Cardiac fibroblast (primary cell): ENCODE measurements at regions not wholly inside any gene's neighbourhood (a gene's known extent, or its start where the extent isn't known, plus 50 kb on each side); places are given as distances from the start of the nearest gene placed in this dataset.

ENCODE experiments used
- DNase-seq, 2 donors: peaks; one replicate each; pipeline versions ENCODE4 v3.0.0 to v3.0.0-alpha.2; 2010; ENCODE audit warnings: low read depth in 2 of 2
- H3K4me3 ChIP-seq, 2 donors: replicated peaks in 1 of 2; 1 replicate in 1 of 2; 2 replicates in 1 of 2; pipeline ENCODE4 v1.5.1; 2011; ENCODE audit warnings: low read depth in 2 of 2, low read length in 2 of 2, mild to moderate bottlenecking in 2 of 2, moderate library complexity in 1 of 2
- CTCF ChIP-seq: IDR thresholded peaks from one replicate; pipeline ENCODE4 v1.5.1; 2011; ENCODE audit warnings: low read depth, mild to moderate bottlenecking, low read length, inconsistent platforms

GRCh38 chr11:116193321-116194131 is 579.3 kb downstream of the BUD13 start:
- peak; percentile 13 for TF ChIP-seq CTCF
- peak overlapping the region; percentile 20 to 36 for H3K4me3 ChIP-seq
- peak; percentile 18 to 59 for DNase-seq

- H3K4me3 ChIP-seq = no peak overlapping the region
- DNase-seq = no peak
- no peak for TF ChIP-seq CTCF
Observed at GRCh38 chr11:116192509-116193210, 580.1 kb downstream of the BUD13 start.

GRCh38 chr11:116190861-116191260 is 581.9 kb downstream of the BUD13 start:
- no peak for TF ChIP-seq CTCF
- no peak for DNase-seq
- no peak overlapping the region for H3K4me3 ChIP-seq

- H3K4me3 ChIP-seq = no peak overlapping the region
- no peak for TF ChIP-seq CTCF
- DNase-seq = no peak
Observed at GRCh38 chr11:116189408-116190170, 583.2 kb downstream of the BUD13 start.

GRCh38 chr11:116188350-116188749 is 584.4 kb downstream of the BUD13 start:
- TF ChIP-seq CTCF = no peak
- DNase-seq = no peak

GRCh38 chr11:116187026-116187425 is 585.8 kb downstream of the BUD13 start:
- TF ChIP-seq CTCF = no peak

More at GRCh38 chr11:116188350-116188749, 584.4 kb downstream of the BUD13 start:
- H3K4me3 ChIP-seq = no peak overlapping the region

More at GRCh38 chr11:116187026-116187425, 585.8 kb downstream of the BUD13 start:
- no peak for DNase-seq
- H3K4me3 ChIP-seq = no peak overlapping the region
